Heart left ventricle (tissue), 16 donors: ENCODE measurements at regions not wholly inside any gene's neighbourhood (a gene's known extent, or its start where the extent isn't known, plus 50 kb on each side); places are given as distances from the start of the nearest gene placed in this dataset.
A peak's percentile ranks its signal among the peaks of the same experiment; 100 is the strongest.
"Not testable (repeated sequence)": the region's sequence is repeated elsewhere in the genome, so short reads cannot be mapped to it uniquely, and the experiment has no call there.

Source experiments
- ATAC-seq, 4 donors: fragments of 200-7000 bp; cut with Tn5 transposase; one replicate each; pipeline ENCODE4 v1.9.1; 2020 to 2022; ENCODE audit warnings: moderate library complexity in 4 of 4, mild to moderate bottlenecking in 3 of 4, moderate number of reproducible peaks in 1 of 4
- DNase-seq, 5 donors: peaks; one replicate each; pipeline ENCODE4 v3.0.0-alpha.2; 2020
- H3K27ac ChIP-seq, 12 donors: fragments of 200-600 bp; sonication (generic) in 4 of 12; one replicate each; pipeline versions ENCODE4 v1.5.0 to v1.8.0; 2016 to 2022; ENCODE audit warnings: mild to moderate bottlenecking in 2 of 12
- H3K27me3 ChIP-seq, 9 donors: fragments of 200-600 bp; sonication (generic) in 2 of 9; one replicate each; pipeline versions ENCODE4 v1.5.1 to v1.8.0; 2016 to 2022; ENCODE audit warnings: mild to moderate bottlenecking in 3 of 9
- H3K36me3 ChIP-seq, 9 donors: fragments of 200-600 bp; sonication (generic) in 2 of 9; one replicate each; pipeline versions ENCODE4 v1.5.0 to v1.8.0; 2018 to 2022; ENCODE audit warnings: mild to moderate bottlenecking in 2 of 9
- H3K4me1 ChIP-seq, 12 donors: fragments of 200-600 bp; sonication (generic) in 4 of 12; one replicate each; pipeline versions ENCODE4 v1.5.0 to v1.8.0; 2016 to 2022; ENCODE audit warnings: mild to moderate bottlenecking in 3 of 12
- H3K4me3 ChIP-seq, 12 donors: fragments of 200-600 bp; sonication (generic) in 4 of 12; one replicate each; pipeline versions ENCODE4 v1.5.0 to v1.8.0; 2017 to 2022; ENCODE audit warnings: mild to moderate bottlenecking in 9 of 12, moderate library complexity in 4 of 12
- H3K9me3 ChIP-seq, 12 donors: fragments of 200-600 bp; sonication (generic) in 4 of 12; one replicate each; pipeline versions ENCODE4 v1.5.0 to v1.8.0; 2016 to 2022; ENCODE audit warnings: mild to moderate bottlenecking in 1 of 12
- CTCF ChIP-seq, 12 donors: fragments of 200-600 bp; sonication (generic) in 4 of 12; IDR thresholded peaks; one replicate each; pipeline versions ENCODE4 v1.5.0 to v1.8.0; 2018 to 2022; ENCODE audit warnings: antibody characterized with exemption in 12 of 12, mild to moderate bottlenecking in 5 of 12
- POLR2A ChIP-seq, 2 donors: fragments of 450-650 bp; IDR thresholded peaks; one replicate each; pipeline ENCODE4 v1.6.1; 2017; ENCODE audit warnings: antibody characterized with exemption in 2 of 2, mild to moderate bottlenecking in 2 of 2, moderate library complexity in 2 of 2
- WGBS, 4 donors: extraction: QIAGEN DNeasy Blood & Tissue Kit in 2 of 4; methylation state at CpG; one replicate each; pipeline versions ENCODE4 v1.1.5 to v1.1.7; 2013 to 2018; 5-methylcytosine and 5-hydroxymethylcytosine counted together
- intact Hi-C, 10 donors: fragments of 100-400 bp; cut with DNase I; formaldehyde crosslinking; loops; one replicate each; pipeline versions ENCODE4 v1.11.1 to v1.14.2; 2022
- donor health status: ischemic (EF 13 %, LVEDD 7.1; RV severe dilation, severe dysfunction).
- donor health status: healthy with polysubstance abuse.
- donor health status: DM: no; HTN: yes; CAD: no.
- donor health status: DM: no; HTN: no; CAD: no.
- donor health status: ischemic (EF 25% LVEDD 6.9; RV normal size, moderate dysfunction).
- donor health status: ischemic (EF 25% LVEDD 5.7; RV mildly dilated, moderate dysfunction).
- donor health status: healthy.
- donor health status: DM: yes; HTN: yes; CAD: no.
- donor health status: ischemic (EF 35%, LVEDD 5.7; RV mildly dilated, moderate dysfunction).
- donor health status: nonischemic (EF 11% LVEDD 7.7; RV severe dilation, severe dysfunction).
- donor health status: DM: yes; HTN: yes; CAD: no.
- donor health status: PGD.
- donor health status: ischemic (EF 29% LVEDD 5.4; RV normal size, mild dysfunction).
- donor health status: nonischemic (EF 23%, LVEDD 6.1; RV moderate dilation, normal function).

GRCh38 chr2:209141142-209141541, 282.7 kb upstream of the MAP2 start:
- Histone ChIP-seq H3K27me3 (no peaks in the 10 kb centered on the region), H3K9me3 (peaks cover 0 to 5% (median 0%) of the 10 kb centered on the region in 12 donors), H3K36me3 (no peaks in the 10 kb centered on the region), H3K4me1 (peaks cover 0 to 4% (median 0%) of the 10 kb centered on the region in 12 donors), H3K4me3 (no peak overlapping the region), H3K27ac (no peak overlapping the region)
- intact Hi-C loops = no loop called here
- ATAC-seq (no peak), DNase-seq (no peak)
- TF ChIP-seq CTCF (IDR thresholded peaks at IDR 0.05) (no peak), POLR2A (IDR thresholded peaks at IDR 0.05) (no peak)
- WGBS, 4 donors = 64 to 78% (median 68%) methylated on average over 3 of the region's 3 CpGs

GRCh38 chr2:209141818-209142217, 282.0 kb upstream of the MAP2 start:
- WGBS, 4 donors = 62 to 78% (median 65%) methylated on average over 1 of the region's 1 CpG
- no peak for ATAC-seq

GRCh38 chr2:209145220-209145691, 278.6 kb upstream of the MAP2 start:
- peak in 1 of 5 donors; percentile 22 for DNase-seq
- H3K4me3 ChIP-seq, H3K27ac ChIP-seq, ATAC-seq, H3K36me3 ChIP-seq, intact Hi-C loops, H3K9me3 ChIP-seq, H3K27me3 ChIP-seq: not testable (repeated sequence)
- 87 to 91% (median 90%) methylated on average over 21 to 30 of the region's 30 CpGs for WGBS, 4 donors
- H3K4me1 ChIP-seq = peaks cover 0 to 12% (median 0%) of the 10 kb centered on the region in 12 donors

More at GRCh38 chr2:209141818-209142217, 282.0 kb upstream of the MAP2 start:
- Histone ChIP-seq H3K4me3 (no peak overlapping the region), H3K36me3 (no peaks in the 10 kb centered on the region), H3K4me1 (peaks cover 0 to 4% (median 0%) of the 10 kb centered on the region in 12 donors), H3K27ac (no peak overlapping the region), H3K9me3 (peaks cover 0 to 5% (median 0%) of the 10 kb centered on the region in 12 donors), H3K27me3 (no peaks in the 10 kb centered on the region)
- TF ChIP-seq POLR2A (IDR thresholded peaks at IDR 0.05) (no peak), CTCF (IDR thresholded peaks at IDR 0.05) (no peak)
- DNase-seq = no peak
- intact Hi-C loops = no loop called here

- Histone ChIP-seq H3K4me1 (peaks cover 0 to 12% (median 0%) of the 10 kb centered on the region in 12 donors), H3K9me3 (no peaks in the 10 kb centered on the region), H3K36me3 (no peaks in the 10 kb centered on the region), H3K4me3 (no peak overlapping the region), H3K27ac (peak overlapping the region in 1 of 12 donors; percentile 77), H3K27me3 (no peaks in the 10 kb centered on the region)
- peak; percentile 57 to 83 (median 68) for ATAC-seq
- 67 to 74% (median 69%) methylated on average over 7 of the region's 7 CpGs for WGBS, 4 donors
- TF ChIP-seq CTCF (IDR thresholded peaks at IDR 0.05) = no peak
- no peak for TF ChIP-seq POLR2A (IDR thresholded peaks at IDR 0.05)
- DNase-seq = no peak
- intact Hi-C loops = no loop called here
These were observed 277.7 kb upstream of the MAP2 start for GRCh38 chr2:209145941-209146681.
